HepG2 (cell line): ENCODE measurements at regions not wholly inside any gene's neighbourhood (a gene's known extent, or its start where the extent isn't known, plus 50 kb on each side); places are given as distances from the start of the nearest gene placed in this dataset.

Experiments
- ATAC-seq: fragments of 200-7000 bp; cut with Tn5 transposase; 3 replicates; pipeline ENCODE4 v1.9.1; 2020; ENCODE audit warnings: mild to moderate bottlenecking, moderate library complexity
- BruUV-seq: library from RNA; stranded (reverse); fragments of 400-500 nt; replicated peaks from 2 replicates; lab custom pipeline; 2021; lab: Mats Ljungman, UMichigan
- CTCF ChIA-PET: fragments of 300-600 bp; formaldehyde crosslinking; extraction: SDS; loops from one replicate; lab custom pipeline; 2021; ENCODE audit warnings: low total read pairs, inconsistent platforms, low intra/inter-chr PET ratio; lab: Yijun Ruan, JAX
- POLR2A ChIA-PET: fragments of 350-600 bp; sonication (Branson Sonifier 250); formaldehyde crosslinking; loops from one replicate; lab custom pipeline; 2020; ENCODE audit warnings: antibody characterized with exemption, inconsistent platforms; lab: Yijun Ruan, JAX
- DNase-seq: peaks from one replicate; pipeline ENCODE4 v3.0.0-alpha.2; 2015; ENCODE audit warnings: low spot score
- FAIRE-seq: peaks from 3 replicates; lab custom pipeline; 2011; peaks lifted over from hg19 to GRCh38; lab: Jason Lieb, UNC
- H2AFZ ChIP-seq: one replicate; pipeline ENCODE4 v1.6.1; 2011; ENCODE audit warnings: low read length, inconsistent platforms
- H3K27ac ChIP-seq: fragments of 300-600 bp; 3 replicates; pipeline ENCODE4 v1.8.0; 2011; ENCODE audit warnings: mixed run types, mild to moderate bottlenecking, mixed read lengths, low read length, inconsistent platforms; ENCODE audit not compliant: insufficient read depth; ENCODE audit errors: extremely low read length
- H3K27me3 ChIP-seq, 2 experiments: fragments of 200-600 bp in 1 of 2; 2 replicates in 1 of 2; 3 replicates in 1 of 2; pipeline versions ENCODE4 v1.6.0 to v1.8.0; 2011; ENCODE audit warnings: low read length in 2 of 2, mild to moderate bottlenecking in 2 of 2, moderate library complexity in 2 of 2, inconsistent platforms in 1 of 2; ENCODE audit not compliant: insufficient read depth in 2 of 2, control insufficient read depth in 1 of 2
- H3K36me3 ChIP-seq, 2 experiments: fragments of 200-600 bp in 1 of 2; replicated peaks in 1 of 2; 2 replicates in 1 of 2; 3 replicates in 1 of 2; pipeline versions ENCODE4 v1.5.1 to v1.8.0; 2011; ENCODE audit warnings: low read length in 2 of 2, inconsistent platforms in 1 of 2; ENCODE audit not compliant: insufficient read depth in 2 of 2, control insufficient read depth in 1 of 2
- H3K4me1 ChIP-seq: 2 replicates; pipeline ENCODE4 v1.5.1; 2012; ENCODE audit warnings: low read length, inconsistent platforms; ENCODE audit not compliant: insufficient read depth
- H3K4me2 ChIP-seq: 2 replicates; pipeline ENCODE4 v1.6.0; 2011; ENCODE audit warnings: low read depth, low read length, inconsistent platforms
- H3K4me3 ChIP-seq, 3 experiments: fragments of 200-600 bp in 1 of 3; sonication (generic), shearing (Covaris generic) in 1 of 3; replicated peaks in 1 of 3; 2 replicates each; pipeline ENCODE4 v1.5.1; 2011 to 2016; ENCODE audit warnings: low read length in 3 of 3, inconsistent platforms in 2 of 3, low read depth in 2 of 3, mild to moderate bottlenecking in 2 of 3, control low read depth in 1 of 3, mixed read lengths in 1 of 3; ENCODE audit not compliant: insufficient read depth in 1 of 3
- H3K79me2 ChIP-seq: one replicate; pipeline ENCODE4 v1.6.1; 2011; ENCODE audit warnings: low read length, inconsistent platforms; ENCODE audit not compliant: insufficient read depth
- H3K9ac ChIP-seq: 2 replicates; pipeline ENCODE4 v1.6.0; 2011; ENCODE audit warnings: mild to moderate bottlenecking, low read depth, low read length, inconsistent platforms; ENCODE audit not compliant: insufficient read depth
- H3K9me3 ChIP-seq: 2 replicates; pipeline ENCODE4 v1.5.1; 2012; ENCODE audit warnings: mild to moderate bottlenecking, low read length
- H4K20me1 ChIP-seq: 2 replicates; pipeline ENCODE4 v1.6.0; 2011; ENCODE audit warnings: inconsistent platforms, mild to moderate bottlenecking, low read length, moderate library complexity; ENCODE audit not compliant: insufficient read depth
- FOSL2 ChIP-seq: sonication (generic); formaldehyde crosslinking; IDR thresholded peaks from 2 replicates; pipeline ENCODE4 v1.4.0; 2020; ENCODE audit warnings: missing genetic modification reagents
- FOXP4 ChIP-seq: sonication (generic); formaldehyde crosslinking; IDR thresholded peaks from 2 replicates; pipeline ENCODE4 v1.4.0; 2020; ENCODE audit warnings: missing genetic modification reagents
- GATAD2A ChIP-seq: IDR thresholded peaks from 2 replicates; pipeline ENCODE4 v1.6.1; 2016
- HDAC6 ChIP-seq: fragments of 200-600 bp; sonication (generic); IDR thresholded peaks from 2 replicates; pipeline ENCODE4 v1.7.0; 2017; ENCODE audit warnings: mild to moderate bottlenecking, antibody characterized with exemption, low read length, low read depth
- KLF15 ChIP-seq: sonication (generic); formaldehyde crosslinking; IDR thresholded peaks from 2 replicates; pipeline ENCODE4 v1.8.1; 2023; ENCODE audit warnings: borderline replicate concordance, mild to moderate bottlenecking, inconsistent platforms, missing genetic modification reagents, mixed read lengths
- MYPOP ChIP-seq: sonication (generic); formaldehyde crosslinking; IDR thresholded peaks from 2 replicates; pipeline ENCODE4 v1.8.1; 2023; ENCODE audit warnings: mild to moderate bottlenecking, moderate library complexity, missing genetic modification reagents
- SRSF9 ChIP-seq: fragments of 200-400 bp; formaldehyde crosslinking; IDR thresholded peaks from 2 replicates; pipeline ENCODE4 v1.6.1; 2018; ENCODE audit warnings: borderline replicate concordance, mild to moderate bottlenecking, low read depth, low read length; ENCODE audit not compliant: insufficient read depth, poor library complexity, severe bottlenecking
- ZFP62 ChIP-seq: sonication (generic); formaldehyde crosslinking; IDR thresholded peaks from 2 replicates; pipeline ENCODE4 v1.4.0; 2020; ENCODE audit warnings: missing genetic modification reagents
- ZNF317 ChIP-seq: sonication (generic); formaldehyde crosslinking; IDR thresholded peaks from 2 replicates; pipeline ENCODE4 v1.5.0; 2020; ENCODE audit warnings: mild to moderate bottlenecking, missing genetic modification reagents
- ZNF431 ChIP-seq: sonication (generic); formaldehyde crosslinking; IDR thresholded peaks from 2 replicates; pipeline ENCODE4 v1.9.0; 2022; ENCODE audit warnings: missing genetic modification reagents, low read depth, mild to moderate bottlenecking, borderline replicate concordance
- ZNF446 ChIP-seq: sonication (generic); formaldehyde crosslinking; IDR thresholded peaks from 2 replicates; pipeline ENCODE4 v1.5.0; 2020; ENCODE audit warnings: mild to moderate bottlenecking, missing genetic modification reagents
- ZNF570 ChIP-seq: sonication (generic); formaldehyde crosslinking; IDR thresholded peaks from 2 replicates; pipeline ENCODE4 v1.4.0; 2020; ENCODE audit warnings: mild to moderate bottlenecking, missing genetic modification reagents, borderline replicate concordance
- ZNF674 ChIP-seq: sonication (generic); formaldehyde crosslinking; IDR thresholded peaks from 2 replicates; pipeline ENCODE4 v1.5.0; 2020; ENCODE audit warnings: low read depth, mild to moderate bottlenecking, missing genetic modification reagents
- ZNF772 ChIP-seq: sonication (generic); formaldehyde crosslinking; IDR thresholded peaks from 2 replicates; pipeline ENCODE4 v1.5.0; 2020; ENCODE audit warnings: mild to moderate bottlenecking, missing genetic modification reagents
- ZNF781 ChIP-seq: sonication (generic); formaldehyde crosslinking; IDR thresholded peaks from 2 replicates; pipeline ENCODE4 v1.5.1; 2020; ENCODE audit warnings: borderline replicate concordance, mild to moderate bottlenecking, missing genetic modification reagents; ENCODE audit errors: not compliant biosample characterization
- WGBS: methylation state at CpG from one replicate; pipeline ENCODE4 v1.1.6; 2017; ENCODE audit warnings: low lambda C conversion rate; 5-methylcytosine and 5-hydroxymethylcytosine counted together
- in situ Hi-C: cut with HindIII; loops from 2 replicates; pipeline ENCODE4 v1.10.0; 2017; ENCODE audit warnings: low pct_unique_long_range_greater_than_20kb; ENCODE audit not compliant: extremely low pct_ligation_motif_present
- intact Hi-C: fragments of 100-400 bp; cut with micrococcal nuclease; formaldehyde crosslinking; loops from one replicate; pipeline ENCODE4 v1.10.0; 2022; ENCODE audit not compliant: unreplicated experiment
- TF ChIP-seq, protein P1 (sequence below): sonication (generic); formaldehyde crosslinking; conservative IDR thresholded peaks from 2 replicates; pipeline ENCODE4 v1.8.0; 2022; ENCODE audit warnings: low read depth, missing genetic modification reagents

DNA sequence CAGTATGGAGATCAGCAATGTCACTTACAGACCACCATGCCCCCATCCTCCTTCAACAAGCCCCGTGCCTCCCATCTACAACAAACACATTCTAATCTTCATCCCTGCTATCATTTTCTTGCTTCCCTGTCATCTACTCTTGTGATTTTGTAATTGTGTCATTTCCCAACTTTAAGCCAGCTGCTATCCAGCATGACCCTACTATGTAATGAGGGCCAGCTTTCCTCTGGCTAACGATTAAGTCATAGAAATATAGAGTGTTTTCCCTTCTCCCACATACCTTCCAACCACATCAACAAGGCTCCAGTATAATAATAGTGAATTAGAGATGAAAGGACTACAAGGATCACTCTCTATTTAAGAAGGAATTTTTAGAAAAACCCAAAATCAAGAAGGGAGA is 607.0 kb downstream of the TENT5A start:
- ATAC-seq (no peak), FAIRE-seq (no peak), DNase-seq (no peak)
- WGBS: 1% methylated on average over 2 of the region's 2 CpGs
- CTCF ChIA-PET: no interaction called here
- H3K79me2 ChIP-seq: no peaks in the 10 kb centered on the region
- no peaks in the 10 kb centered on the region for H3K36me3 ChIP-seq
- in situ Hi-C loops (no loop called here), intact Hi-C loops (no loop called here)
- no peak overlapping the region for H3K27ac ChIP-seq
- H3K4me1 ChIP-seq: no peaks in the 10 kb centered on the region
- H2AFZ ChIP-seq: no peak overlapping the region
- H3K4me3 ChIP-seq: no peak overlapping the region
- H4K20me1 ChIP-seq: no peaks in the 10 kb centered on the region
- no peaks in the 10 kb centered on the region for H3K27me3 ChIP-seq
- no peak overlapping the region for H3K9ac ChIP-seq
- BruUV-seq: no TSS peak
- POLR2A ChIA-PET: no interaction called here
- H3K9me3 ChIP-seq: peaks cover 5% of the 10 kb centered on the region; the same call in 1 of the 2 replicates
- no peak overlapping the region for H3K4me2 ChIP-seq
- TF ChIP-seq ZFP62 (no peak), ZNF317 (no peak), ZNF570 (CRISPR knock-in tag) (no peak), HDAC6 (no peak), GATAD2A (CRISPR knock-in tag) (no peak), ZNF781 (CRISPR knock-in tag) (no peak), KLF15 (CRISPR knock-in tag) (no peak)
- TF ChIP-seq, protein P1, sequence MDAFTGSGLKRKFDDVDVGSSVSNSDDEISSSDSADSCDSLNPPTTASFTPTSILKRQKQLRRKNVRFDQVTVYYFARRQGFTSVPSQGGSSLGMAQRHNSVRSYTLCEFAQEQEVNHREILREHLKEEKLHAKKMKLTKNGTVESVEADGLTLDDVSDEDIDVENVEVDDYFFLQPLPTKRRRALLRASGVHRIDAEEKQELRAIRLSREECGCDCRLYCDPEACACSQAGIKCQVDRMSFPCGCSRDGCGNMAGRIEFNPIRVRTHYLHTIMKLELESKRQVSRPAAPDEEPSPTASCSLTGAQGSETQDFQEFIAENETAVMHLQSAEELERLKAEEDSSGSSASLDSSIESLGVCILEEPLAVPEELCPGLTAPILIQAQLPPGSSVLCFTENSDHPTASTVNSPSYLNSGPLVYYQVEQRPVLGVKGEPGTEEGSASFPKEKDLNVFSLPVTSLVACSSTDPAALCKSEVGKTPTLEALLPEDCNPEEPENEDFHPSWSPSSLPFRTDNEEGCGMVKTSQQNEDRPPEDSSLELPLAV: no peak

DNA sequence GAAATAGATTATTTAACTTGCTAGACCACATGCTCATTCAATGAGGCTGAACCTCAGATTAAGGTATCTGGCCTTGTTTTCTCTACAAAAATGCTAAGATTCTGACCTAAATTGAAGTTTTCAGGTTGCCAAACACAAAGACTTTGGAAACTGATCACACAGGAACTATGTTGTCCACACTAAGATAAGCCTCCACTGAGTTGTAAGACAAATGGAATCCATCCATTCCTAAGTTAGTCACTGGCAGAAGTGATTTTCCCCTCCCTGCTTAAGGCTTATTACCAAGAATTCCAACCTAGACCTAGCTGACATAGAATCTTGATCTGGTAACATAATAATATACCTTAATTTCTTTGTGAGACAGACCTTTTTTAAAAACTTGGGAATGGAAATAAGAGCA is 608.1 kb downstream of the TENT5A start:
- intact Hi-C loops (no loop called here), in situ Hi-C loops (no loop called here)
- Histone ChIP-seq H3K4me2 (no peak overlapping the region), H3K4me1 (no peaks in the 10 kb centered on the region), H4K20me1 (no peaks in the 10 kb centered on the region), H3K27me3 (no peaks in the 10 kb centered on the region), H3K9ac (no peak overlapping the region), H3K27ac (no peak overlapping the region), H2AFZ (no peak overlapping the region), H3K36me3 (no peaks in the 10 kb centered on the region), H3K9me3 (peaks cover 12% of the 10 kb centered on the region; the same call in 1 of the 2 replicates), H3K79me2 (no peaks in the 10 kb centered on the region), H3K4me3 (no peak overlapping the region)
- FAIRE-seq: no peak
- BruUV-seq: no TSS peak
- DNase-seq: no peak
- CTCF ChIA-PET: no interaction called here
- POLR2A ChIA-PET: no interaction called here
- no peak for ATAC-seq
- TF ChIP-seq MYPOP (CRISPR knock-in tag) (no peak), ZNF446 (CRISPR knock-in tag) (no peak), SRSF9 (no peak), ZNF674 (CRISPR knock-in tag) (no peak), FOXP4 (CRISPR knock-in tag) (no peak), ZNF772 (CRISPR knock-in tag) (no peak), FOSL2 (CRISPR knock-in tag) (no peak), ZNF431 (no peak)
